ENCODE measurements at regions not wholly inside any gene's neighbourhood (a gene's known extent, or its start where the extent isn't known, plus 50 kb on each side); places are given as distances from the start of the nearest gene placed in this dataset.
"Not testable (repeated sequence)": the region's sequence is repeated elsewhere in the genome, so short reads cannot be mapped to it uniquely, and the experiment has no call there.

DNA sequence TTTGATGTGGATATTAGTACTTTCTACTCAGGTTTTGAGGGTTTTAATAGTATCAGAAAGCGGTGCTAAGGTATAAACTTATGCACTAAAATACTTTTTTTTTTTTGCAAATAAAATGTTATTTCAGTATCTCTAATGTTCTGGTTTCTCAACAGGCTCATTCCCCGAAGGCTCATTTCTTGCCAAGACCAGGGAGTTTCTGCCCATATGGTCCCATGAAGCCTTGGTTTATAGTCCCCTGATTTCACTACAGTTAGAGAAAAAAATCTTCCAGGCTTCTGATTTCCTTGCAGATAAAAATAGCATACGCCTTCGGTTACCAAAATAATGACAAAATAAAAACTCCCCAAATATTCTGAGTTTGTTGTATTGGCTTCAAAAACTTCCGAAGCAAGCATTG is 814.2 kb upstream of the PABPC4L start:
- DNase-seq = no peak

DNA sequence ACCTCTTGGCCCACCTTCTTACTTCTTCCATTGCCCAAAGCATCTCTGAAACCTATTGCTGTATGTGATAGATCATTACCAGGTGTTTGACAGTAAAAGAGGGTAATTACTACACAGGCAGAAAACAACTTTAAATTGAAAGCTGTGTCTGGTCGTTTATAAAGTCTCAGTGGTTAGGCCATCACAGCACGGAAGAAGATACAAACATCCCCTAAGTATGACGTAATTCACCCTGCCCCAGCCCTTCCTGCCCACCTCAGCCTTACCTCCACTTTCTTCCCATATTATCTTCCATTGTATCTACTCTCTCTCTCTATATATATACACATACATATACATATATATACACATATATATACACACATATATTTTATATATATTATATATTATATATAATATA is 805.8 kb upstream of the PABPC4L start:
- no peak for DNase-seq

DNA sequence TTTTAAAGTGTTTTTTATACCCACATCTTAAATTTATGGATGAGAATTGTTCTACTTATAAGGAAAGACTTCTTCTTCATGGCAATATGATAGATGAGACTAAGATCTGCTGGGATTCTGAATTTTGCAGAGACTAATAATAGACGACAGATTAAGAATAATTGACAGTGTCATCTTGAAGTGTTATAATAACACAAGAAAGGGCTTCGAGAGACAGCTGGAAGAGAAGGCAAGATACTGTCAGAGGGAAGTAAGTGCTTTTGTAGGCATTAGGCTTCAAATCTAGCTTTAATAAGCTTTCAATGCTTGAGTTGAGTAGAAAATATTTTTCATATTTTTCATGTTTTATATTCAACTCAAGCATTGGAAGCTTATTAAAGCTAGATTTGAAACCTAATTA is 797.6 kb upstream of the PABPC4L start:
- no peak for DNase-seq

DNA sequence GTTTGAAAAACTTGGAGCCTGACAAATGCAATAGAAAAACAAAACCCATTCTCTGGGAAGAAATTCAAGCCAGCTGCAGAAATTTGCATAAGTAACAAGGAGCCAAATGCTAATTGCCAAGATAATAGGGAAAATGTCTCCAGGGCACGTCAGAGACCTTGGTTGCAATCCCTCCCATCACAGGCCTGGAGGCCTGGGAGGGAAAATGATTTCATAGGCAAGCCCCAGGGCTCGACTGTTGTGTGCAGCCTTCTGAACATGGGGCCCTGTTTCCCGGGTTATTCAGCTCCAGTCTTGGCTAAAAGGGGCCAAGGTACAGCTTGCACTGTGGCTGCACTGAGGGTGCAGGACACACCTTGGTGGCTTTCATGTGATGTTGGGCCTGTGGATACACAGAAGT is 760.4 kb upstream of the PABPC4L start:
- no peak for DNase-seq

DNA sequence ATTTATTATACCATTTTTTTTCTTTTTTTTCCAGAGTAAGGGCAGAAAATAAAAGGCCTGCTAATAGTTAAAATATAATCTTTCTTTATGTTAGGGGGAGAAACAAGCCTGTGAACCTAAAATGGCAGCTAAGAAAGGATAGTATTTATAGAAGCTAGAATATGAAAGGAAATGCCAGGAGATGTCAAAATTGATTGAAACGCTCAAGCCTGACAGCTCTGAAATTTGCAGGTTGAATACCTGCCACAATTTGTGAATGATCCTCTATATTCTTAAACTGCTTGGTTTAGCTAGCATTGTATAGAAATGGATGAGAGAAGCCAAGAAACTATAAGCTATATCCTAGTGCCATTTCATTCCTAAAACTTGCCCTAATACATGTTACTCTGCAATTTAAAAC is 757.3 kb upstream of the PABPC4L start:
- no peak for DNase-seq

DNA sequence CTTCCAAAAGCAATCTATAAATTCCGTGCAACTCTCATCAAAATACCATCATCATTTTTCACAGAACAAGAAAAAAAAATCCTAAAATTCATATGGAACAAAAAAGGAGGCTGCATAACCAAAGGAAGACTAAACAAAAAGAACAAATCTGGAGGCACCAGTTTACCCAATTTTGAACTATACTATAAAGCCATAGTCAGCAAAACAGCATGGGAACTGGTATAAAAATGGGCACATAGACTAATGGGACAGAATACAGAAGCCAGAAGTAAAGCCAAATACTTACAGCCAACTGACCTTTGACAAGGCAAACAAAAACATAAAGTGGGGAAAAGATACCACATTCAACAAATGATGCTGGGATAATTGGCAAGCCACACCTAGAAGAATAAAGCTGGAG is 753.5 kb upstream of the PABPC4L start:
- no peak for DNase-seq

DNA sequence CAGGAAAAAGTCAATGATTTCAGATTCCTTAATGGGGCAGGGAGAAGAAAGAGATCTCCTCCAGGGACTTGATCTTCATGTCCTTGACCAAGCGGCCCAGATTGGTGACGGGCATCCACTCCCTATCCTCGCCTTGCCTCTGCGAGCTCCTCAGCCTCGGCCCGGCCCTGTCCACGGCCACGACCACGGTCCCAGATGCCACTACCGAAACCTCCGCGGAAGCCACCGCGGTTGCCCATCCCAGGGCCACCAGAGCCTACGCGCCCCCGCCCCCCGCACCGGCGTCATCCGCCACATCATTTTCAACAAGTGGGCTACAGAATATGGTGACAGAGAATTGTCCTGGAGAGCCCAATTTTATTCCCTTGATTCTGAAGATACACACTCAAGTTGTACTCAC is 751.2 kb upstream of the PABPC4L start:
- no peak for DNase-seq

DNA sequence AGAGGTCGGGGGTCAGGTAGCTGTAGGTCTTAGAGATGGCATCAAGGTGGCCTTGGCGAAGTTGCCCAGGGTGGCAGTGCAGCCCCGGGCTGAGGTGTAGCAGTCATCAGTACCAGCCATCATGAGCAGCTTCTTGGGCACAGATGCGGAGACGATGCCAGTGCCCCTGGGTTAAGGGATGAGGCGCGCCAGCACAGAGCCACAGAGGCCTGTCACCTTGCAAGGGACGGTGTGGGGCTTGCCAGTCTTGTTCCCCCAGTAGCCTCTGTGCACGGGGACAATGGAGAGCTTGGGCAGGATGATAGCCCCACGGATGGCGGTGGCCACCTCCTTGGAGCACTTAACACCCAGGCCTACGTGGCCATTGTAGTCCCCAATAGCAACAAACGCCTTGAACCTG is 750.7 kb upstream of the PABPC4L start:
- no peak for DNase-seq

DNA sequence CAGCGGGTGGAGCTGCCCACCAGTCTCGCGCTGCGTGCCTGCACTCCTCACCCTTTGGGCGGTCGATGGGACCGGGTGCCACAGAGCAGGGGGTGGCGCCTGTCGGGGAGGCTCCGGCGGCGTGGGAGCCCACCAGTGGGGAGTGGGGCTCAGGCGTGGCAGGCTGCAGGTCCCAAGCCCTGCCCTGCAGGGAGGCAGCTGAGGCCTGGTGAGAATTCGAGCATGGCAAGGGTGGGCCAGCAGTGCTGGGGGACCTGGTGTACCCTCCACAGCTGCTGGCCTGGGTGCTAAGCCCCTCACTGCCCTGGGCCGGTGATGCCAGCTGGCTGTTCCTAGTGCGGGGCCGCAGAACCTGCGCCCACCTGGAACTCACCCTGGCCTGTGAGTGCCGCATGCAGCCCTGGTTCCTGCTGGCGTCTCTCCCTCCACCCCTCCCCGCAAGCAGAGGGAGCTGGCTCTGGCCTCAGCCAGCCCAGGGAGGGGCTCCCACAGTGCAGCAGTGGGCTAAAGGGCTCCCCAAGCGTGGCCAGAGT is 746.6 kb upstream of the PABPC4L start:
- DNase-seq = no peak

DNA sequence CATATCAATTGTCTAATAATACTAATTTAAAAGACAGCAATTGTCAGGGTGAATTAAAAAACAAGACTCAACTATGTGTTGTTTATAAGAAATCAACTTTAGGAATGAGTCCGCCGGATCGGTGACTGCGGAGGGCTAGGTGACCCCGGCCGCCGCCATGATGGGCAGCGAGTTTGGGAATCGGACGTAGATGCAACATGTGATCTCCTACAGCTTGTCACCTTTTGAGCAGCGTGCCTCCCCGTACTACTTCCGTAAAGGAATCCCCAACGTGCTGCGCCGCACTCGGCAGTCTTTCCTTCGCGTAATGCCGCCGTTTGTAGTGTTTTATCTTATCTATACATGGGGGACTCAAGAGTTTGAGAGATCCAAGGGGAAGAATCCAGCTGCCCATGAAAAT is 742.5 kb upstream of the PABPC4L start:
- no peak for DNase-seq

DNA sequence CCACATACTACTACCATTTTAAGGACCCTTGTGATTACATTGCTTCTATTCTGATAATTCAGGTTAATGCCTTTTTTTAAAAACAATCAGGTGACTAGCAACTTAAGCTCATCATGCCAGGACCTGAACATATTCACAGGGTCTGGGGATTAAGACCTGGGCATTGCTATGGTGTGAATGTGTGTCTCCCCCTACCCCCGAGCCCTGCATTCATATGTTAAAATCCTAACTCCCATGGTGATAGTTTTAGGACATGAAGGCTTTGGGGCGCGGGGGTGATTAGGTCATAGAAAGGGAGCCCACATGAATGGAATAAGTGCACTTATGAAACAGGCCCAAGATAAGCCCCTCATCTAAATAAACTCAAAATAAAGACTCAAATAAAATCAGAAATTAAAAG is 734.4 kb upstream of the PABPC4L start:
- DNase-seq = no peak

DNA sequence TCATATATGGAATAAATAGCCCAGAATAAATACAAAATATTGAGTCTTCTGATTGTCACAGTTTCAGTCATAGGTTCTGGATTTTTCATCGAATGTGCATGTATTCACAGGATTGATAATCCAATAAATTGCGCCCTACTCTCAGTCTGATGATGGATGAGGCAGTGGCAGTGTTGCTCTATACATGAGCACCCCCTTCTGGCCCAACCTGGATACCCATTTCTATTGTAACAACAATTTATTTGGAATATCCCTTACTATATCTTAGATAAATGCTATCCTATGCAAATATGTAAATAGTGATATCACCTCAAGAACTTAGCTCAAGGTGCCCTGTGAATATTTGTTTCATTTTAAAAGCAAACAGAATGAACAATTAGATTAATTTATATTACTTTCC is 733.7 kb upstream of the PABPC4L start:
- DNase-seq = no peak

DNA sequence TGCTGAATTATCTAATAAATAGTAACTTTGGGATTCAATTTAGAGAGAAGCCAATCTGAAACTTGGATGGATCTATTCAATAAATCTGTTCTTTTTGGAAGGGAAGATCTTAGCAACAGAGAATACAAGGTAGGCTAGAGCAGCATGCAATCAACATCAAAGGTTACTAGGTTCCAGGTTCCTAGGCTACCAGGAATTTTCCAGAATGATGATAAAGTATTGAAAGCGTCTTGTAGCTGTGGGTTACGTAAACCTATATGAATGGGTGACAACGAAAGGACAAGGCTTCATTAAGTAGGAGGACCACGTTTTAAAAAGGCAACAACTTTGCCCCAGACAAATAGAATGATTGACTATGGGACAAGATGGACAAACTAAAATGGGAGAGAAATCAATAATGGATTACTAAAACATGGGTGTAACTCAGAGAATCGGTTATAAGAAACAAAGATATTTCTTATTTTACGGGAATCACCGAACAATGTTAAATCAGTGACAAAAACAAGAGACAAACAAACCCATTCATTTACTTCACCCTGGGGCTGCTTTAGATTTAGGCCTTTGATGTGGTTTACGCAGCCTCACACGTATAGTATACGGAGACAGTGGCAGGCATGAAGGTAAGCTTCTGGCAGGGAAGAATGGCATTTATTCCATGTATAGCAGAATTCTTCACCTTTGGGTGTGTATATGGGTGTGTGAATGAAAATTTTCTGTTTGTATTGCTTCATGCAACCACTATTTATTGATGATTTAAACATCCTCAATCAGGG is 732.6 kb upstream of the PABPC4L start:
- DNase-seq = no peak

DNA sequence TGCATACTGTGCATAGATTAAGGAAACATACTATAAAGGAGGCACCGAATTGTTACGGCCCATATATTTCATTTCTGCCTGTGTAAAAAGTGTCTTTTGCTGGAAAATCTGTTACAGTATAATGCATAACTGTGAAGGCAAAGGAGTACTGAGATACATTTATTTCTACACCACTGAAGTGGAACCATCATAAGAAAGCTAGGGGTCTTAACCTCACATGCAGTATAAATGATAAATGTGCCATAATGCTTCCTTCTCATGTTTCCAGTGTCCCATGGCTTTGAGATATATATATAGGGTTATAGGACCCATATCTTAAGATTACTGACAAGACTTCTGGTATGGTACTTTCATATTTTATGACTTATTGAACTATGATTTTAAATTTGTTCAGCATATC is 713.8 kb upstream of the PABPC4L start:
- no peak for DNase-seq

DNA sequence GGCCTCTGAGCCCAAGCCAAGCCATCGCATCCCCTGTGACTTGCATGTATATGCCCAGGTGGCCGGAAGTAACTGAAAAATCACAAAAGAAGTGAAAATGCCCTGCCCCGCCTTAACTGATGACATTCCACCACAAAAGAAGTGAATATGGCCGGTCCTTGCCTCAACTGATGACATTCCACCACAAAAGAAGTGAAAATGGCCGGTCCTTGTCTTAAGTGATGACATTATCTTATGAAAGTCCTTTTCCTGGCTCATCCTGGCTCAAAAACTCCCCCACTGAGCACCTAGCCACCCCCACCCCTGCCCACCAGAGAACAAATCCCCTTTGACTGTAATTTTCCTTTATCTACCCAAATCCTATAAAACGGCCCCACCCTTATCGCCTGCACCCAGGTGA is 712.7 kb upstream of the PABPC4L start:
- DNase-seq = not testable (repeated sequence)

DNA sequence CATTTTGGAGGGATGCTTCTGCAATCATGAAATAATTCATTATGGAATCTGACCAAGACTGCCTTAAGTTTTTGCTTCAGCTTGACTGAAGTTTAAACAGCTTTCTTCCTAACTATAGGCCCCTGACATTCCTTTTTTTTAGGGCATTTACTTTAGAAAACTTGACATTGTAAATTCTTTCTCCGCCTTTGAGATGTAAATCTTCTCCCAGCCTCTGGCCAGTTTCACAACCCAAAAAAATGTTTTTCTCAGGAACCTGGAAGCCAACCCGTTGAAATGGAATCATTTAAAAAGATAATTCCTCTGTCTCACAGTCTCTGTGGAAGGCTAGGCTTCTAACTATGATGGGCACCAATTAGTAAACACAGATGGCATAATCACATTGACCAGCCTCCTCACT is 710.4 kb upstream of the PABPC4L start:
- DNase-seq = no peak

DNA sequence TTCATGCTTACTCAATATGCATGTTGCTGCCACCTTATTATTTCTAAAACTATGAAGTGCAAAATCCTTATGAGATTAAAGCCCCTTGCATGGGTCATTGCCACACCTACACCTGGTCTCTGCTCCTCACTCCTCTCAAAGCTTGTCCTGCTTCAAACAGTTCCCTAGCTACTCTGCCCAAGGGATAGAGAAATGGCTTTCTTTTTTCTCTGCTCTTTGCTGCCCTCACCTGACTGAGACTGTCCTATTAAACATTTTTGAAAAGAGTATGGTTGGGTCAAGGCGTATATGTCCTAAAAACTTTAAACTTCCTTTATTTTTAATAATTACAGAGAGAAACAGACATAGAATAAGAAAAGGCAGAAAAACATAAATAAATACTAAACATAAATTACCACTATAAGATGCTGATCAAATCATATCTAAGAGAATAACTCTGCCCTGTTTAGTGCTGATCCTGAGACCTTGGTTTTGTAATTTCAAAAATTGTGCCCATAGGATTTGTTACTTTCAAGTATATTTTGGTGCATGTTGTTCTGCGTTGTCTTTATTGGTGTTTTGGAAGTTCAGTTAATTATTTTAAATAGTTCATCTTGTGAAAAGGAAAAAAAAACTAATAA is 704.9 kb upstream of the PABPC4L start:
- no peak for DNase-seq

DNA sequence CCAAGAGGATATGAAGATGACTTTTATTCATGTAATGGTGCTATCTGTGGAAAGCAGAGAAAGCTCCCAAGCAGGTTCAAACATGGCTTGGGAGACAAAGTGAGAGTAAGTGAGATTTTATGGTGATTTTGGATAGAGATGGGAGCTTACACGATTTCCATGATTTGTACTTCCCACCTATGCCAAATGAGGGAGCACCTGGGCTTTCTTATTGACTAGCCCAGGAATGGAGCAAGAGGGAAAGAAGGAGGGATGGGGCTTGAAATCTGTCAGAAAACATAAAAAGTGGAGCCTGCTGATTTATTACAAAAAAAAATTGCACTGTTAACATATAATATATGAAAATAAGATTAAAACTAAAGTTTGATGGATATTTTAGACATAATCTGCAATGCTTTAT is 703.5 kb upstream of the PABPC4L start:
- DNase-seq = no peak

DNA sequence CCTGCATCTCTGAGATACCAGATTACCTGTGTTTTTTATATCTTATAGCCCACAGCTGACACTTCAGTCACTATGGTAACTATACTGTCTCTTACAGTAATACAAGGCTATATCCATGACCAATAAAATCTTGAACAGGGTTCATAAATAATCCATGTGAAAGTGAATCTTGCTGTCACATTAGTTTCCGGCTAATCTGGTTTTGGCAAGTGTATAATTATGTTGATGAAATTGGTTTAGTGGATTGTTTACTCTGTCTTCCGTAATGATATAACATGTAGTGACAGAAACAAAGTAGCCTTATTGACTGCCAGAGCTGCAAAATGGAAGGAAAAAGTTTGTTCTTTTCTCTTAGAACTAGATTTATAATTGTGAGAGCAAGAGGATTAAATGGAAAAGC is 686.6 kb upstream of the PABPC4L start:
- DNase-seq = no peak

DNA sequence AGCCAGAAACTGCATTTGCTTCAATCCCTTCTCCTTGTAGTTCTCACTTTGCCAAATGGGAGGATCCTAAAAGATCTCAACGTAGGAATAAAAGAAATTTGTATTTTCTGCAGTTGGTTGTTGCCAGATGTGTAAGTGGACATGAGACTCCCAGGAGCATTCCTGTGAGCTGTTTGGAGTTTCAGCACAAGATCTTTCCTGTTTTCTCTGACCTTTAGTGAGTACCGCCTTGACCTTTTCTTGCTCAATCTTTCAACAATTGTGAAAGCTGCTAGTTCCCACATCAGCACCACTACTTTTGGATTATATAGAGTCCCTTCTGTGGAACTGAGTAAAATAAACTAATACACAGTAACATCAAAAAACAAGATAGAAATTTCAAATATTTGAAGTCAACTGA is 683.8 kb upstream of the PABPC4L start:
- no peak for DNase-seq

DNA sequence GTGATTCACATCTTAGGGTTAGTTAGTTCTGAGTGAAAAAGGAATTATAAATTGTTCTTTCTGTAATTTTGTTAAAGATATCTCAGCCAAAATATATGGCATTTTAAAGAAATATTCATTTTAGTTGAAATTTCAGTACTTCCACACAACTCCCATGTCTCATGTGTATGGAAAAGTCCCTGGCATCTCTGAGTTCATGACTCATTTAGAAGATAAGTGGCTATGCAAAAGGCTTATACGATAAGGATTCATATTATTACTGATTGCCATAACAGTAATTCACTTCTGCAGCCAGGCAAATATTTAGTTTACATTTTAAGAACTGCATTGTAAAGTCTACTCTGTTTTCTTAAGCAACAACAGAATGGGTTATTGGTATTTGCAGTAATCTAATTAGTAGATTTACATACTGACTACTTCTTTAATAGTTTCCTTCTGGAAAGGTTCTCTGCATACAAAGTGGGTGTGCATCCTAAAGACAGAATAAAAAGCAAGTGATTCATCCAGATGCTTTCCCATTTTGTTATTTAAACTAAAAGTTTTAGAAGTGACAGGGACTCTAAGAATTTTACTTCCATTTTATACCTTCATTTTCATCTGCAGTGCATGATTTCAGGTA is 682.4 kb upstream of the PABPC4L start:
- DNase-seq = no peak

DNA sequence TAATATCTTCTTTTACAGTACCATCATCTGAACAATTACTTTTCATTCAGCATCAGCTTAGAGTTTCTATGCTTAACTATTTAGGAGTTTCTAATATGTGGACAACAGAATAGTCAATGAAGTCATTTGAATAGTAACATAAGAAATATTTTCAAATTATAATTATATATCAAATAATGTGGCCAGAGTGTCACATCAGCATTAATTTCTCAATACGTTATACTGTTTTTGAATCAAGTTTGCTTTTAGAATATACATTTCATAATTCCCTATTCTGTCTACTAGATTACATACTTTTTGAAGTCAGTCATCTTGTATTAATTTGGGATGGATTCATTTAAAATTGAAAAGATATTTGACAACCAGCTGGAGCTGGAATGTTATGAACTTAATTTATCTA is 677.4 kb upstream of the PABPC4L start:
- DNase-seq = no peak

DNA sequence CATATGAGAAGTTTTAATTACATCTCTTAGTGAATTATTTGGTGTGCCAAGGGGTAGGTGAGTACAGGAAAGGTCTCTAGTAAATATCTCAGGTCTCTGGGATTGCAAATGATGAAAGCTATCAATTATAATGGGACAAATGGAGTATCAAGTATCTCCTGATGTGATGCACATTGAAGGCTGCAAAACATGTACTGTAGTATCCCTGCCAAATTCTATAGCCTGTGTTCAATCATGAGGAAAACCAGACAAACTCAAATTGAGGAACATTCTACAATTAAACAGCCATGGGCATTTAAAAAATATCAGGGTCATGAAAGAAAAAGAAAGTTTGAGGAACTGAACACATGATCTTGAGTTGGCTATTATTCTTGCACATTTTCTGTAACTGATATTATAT is 665.4 kb upstream of the PABPC4L start:
- DNase-seq = no peak

DNA sequence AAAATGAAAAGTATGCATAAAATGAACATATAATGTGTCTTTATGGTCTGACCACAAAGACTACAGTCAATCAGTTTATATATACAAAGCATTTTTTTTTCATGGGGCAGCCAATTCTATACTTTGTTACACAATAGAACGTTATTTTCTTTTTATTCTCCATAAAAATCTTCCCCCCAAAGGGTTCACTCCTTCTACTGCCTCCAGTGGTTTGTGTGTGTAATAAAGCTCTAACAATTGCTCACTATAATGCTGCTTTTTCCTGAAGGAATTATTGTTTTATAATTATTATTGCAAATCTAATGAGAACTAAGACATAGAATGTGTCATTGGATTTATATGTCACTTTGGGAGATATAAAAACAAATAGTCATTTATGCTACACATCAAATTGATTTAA is 664.1 kb upstream of the PABPC4L start:
- DNase-seq = no peak
